ENCODE measurements at regions not wholly inside any gene's neighbourhood (a gene's known extent, or its start where the extent isn't known, plus 50 kb on each side); places are given as distances from the start of the nearest gene placed in this dataset.

DNA sequence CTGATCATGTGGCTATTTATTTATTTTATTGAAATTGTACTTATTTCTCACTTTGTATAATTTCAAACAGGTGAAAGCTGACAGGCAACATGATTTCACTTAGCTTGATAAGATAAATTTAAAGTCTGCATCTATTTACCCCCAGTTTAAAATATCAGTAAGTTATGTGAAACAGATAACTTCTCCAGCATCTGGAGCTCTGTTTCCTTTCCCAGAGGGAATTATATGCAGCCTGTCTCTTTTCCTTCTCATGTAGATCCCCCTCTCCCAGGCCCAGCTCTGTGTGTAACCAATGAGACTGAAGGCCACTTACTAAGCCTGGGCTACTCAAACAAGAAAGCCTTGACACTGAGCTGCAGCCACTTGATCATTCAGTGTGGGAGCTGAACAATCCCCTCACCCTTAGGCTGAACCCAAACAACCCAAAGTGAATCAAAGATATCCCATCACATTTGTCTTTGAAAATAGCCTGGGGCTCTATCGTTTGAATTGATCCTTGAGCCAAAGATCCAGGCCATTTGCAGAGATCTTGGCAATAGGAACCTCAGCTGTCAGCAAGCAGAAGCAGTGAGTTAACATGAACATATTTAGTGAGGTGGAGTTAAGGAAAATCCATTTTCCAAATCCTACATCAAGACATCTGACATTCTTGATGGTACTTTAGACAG is 383.9 kb downstream of the TGFB2 start:
- no peak for DNase-seq

DNA sequence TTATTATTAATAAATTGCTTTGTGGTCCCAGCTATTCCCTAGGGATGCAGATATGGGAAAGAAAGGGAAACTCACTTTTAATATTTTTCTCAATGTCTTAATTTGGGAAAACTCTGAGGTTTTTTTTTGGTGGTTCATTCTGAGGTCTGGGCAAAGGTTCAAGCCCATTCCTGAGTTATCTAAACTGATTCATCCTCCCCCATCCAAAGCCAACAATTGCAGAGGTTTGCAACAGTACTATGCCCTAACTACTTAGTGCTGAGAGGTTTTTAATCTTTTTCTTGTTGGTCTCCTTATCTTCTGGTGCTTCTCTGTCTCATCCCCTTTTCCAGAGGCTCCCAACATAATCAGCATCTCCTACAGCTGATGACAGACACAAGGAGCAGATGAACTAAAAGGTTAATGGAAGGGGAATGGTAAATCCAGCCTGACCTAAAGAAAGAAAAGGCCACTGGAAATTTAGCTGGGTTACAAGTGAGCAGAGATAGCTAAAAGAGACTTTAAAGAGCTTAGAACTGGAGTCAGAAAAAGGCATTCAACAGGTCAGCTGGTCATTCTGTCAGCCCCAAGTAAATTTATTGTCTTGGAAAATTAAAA is 390.4 kb downstream of the TGFB2 start:
- DNase-seq: no peak

DNA sequence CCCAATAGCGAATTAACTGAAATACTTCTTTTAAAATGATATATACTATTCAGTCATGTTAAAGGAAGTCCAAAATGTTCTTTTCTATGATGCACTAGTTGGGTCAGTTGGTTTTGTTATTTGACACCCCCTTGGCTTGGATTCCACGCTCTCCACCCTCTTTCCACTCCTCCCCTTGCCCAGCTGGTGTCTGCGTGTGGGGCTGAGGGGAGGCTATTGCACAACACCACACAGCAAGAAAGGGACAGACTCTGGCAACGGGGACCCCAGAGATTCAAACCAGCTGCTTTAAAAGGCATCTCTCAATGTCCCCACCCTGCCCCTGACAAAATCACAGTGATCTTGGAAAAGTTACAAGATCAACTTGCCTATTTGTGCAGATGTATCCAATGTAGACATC is 394.3 kb downstream of the TGFB2 start:
- no peak for DNase-seq

DNA sequence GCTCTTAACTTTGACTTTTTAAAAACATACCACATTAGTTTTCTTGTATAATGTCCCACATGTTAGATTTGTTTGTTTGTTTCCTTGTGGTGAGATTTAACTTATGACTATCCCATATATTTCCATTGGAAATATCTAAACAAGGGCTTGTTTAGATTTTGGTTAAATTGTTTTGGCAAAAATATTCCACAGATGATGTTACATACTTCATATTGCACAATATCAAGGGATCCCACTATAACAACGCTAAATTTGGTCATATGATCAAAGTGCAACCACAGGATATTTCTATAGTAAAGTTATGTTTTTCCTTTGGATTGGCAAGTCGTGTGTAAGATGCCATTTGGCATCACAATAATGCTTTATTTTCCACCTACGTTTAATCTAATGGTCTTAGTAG is 396.7 kb downstream of the TGFB2 start:
- DNase-seq: no peak

DNA sequence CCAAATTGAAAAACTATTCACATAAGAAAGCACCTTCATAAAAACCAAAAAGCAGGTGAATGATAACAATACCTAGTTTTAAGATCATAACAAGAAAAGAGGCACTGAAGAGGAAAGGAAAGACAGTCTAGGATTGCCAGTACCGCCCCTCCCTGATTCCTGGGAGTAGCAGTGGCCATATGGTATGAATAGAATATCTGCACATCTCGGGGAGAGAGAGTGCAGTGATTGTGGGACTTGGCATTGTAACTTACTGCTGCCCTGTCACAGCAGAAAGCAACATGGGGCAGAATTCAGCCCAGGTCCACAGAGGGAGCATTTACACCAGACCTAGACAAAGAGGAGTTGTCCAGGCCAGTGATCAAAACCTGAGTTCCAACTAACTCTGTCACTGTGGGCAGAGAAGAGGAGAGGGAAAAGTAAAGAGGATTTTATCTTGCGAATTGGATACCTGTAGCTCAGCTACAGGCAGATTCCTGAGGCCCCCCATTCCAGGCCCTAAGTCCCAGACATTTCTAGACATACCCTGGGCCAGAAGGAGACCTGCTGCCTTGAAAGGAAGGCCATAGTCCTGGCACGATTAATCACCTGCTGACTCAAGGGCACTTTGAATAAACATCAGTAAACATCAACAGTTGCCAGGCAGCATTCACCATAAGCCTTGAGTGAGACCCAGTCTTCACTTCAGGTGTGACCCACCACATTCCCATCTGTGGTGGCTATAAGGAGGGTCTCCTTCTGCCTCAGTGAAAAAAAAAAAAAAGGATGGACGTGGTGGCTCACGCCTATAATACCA is 397.5 kb downstream of the TGFB2 start:
- DNase-seq: no peak

DNA sequence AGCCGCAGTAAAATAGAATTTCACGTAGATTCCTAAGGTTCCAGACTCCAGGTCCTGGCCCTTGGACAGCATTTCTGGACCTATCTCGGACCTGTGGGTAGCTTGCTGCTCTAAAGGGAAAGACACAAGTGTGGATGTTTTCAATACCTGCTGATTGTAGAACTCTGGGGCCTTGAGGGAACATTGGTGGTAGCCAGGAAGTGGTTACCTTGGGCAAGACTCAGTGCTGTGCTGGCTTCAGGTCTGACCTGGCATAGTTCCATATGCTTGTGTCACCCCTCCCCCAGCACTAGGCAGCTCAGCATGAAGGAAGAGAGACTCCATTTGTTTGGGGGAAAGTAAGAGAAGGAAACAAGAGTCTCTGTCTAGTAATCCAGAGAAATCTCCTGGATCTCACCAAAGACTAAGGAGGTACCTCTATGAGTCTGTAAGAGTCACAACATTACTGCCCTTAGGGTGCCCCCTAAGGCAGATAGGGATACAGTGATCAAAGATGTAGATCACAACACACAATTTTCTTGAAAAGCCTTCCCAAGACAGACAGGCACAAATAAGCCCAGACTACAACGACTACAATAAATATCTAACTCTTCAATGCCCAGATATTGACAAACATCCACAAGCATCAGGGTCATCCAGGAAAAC is 398.8 kb downstream of the TGFB2 start:
- no peak for DNase-seq

DNA sequence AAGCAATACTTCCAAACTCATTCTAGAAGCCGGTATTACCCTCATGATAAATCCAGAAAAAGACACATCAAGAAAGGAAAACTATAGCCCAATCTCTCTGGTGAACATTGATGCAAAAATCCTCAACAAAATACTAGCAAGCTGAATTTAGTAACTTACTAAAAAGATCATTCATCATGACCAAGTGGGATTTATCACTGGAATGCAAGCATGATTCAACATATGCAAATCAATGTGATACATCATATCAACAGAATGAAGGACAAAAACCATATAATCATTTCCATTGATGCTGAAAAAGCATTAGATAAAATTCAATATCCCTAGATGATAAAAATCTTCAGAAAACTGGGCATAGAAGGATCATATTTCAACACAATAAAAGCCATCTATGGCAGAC is 402.9 kb downstream of the TGFB2 start:
- no peak for DNase-seq

DNA sequence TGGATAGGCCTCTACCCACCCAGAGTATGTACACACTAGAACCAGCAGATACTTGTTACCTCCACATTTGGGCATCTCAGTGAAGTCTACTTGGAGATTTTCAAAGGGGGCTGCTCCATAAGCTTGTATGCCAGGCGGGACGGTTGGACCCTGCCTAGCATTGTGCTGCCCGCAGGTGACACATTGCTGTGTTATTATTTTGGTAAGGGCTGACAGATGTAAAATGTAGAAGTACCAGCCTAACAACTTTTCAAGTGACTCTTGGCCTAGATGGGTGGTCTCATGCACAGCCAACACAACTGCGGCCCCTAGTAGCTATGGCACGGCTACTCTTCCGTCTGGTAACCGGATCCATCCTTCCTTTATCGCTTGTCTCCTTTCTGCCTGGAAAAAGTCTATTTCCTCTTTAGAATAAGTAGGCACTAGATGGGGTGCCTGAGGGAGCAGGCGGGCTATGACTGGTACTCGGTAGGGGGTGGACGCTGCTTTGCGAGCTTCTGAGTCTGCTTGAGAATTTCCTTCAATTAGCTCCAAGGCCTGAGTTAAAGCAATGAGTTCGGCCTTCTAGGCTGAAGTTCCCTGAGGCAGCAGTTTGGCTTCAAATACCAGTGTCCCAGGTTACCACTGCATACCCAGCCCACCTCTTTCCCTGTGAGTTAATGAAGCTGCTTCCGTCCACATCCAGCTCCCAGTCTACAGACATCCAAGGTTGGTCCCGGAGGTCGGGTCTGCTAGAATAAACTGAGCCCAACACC is 405.3 kb downstream of the TGFB2 start:
- DNase-seq: no peak

DNA sequence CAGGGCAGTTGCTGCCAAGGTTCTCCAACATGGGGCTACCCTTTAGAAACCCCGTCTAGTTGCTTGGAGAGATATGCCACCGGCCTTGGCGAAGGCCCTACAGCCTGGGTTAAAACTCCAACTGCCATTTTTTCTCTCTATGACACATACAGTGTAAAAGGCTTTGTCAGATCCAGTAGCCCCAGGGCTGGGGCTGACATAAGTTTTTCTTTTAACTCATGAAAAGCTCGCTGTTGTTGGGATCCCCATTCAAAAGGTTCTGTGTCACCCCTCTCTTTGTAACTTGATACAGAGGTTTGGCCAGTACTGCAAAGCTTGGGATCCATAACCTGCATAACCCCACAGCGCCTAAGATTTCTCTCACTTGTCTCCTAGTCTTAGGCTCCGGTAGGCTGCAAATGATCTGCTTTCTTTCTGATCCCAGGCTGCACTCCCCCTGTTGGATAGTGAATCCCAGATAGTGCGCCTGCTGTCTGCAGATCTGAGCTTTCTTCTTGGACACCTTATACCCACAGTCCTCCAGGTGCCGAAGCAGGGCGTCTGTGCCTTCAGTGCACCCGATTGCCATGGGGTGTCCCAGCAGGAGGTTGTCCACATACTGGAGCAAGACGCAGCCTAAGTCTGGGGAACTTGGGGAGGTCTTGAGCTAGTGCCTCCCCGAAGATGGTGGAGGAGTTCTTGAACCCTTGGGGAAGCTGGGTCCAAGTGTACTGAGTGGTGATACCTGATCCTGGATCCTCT is 406.2 kb downstream of the TGFB2 start:
- no peak for DNase-seq

DNA sequence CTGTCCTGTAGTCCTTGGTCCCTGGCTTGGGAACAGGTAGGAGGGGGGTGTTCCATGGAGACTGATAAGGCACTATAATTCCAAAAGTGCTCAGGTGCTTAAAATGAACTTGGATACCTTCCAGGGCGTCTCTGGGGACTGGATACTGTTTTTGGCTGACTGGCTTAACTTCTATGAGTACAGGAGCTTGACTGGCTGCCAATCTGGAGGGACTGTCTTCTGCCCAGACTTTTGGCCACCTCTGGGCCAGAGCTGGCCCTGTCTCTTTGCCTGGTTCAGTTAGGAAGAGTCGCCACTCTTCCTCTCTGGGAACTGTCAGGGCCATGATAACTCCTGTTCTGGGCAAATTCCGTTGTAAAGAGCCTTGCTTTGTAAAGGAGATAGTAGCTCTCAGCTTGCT is 407.0 kb downstream of the TGFB2 start:
- no peak for DNase-seq

DNA sequence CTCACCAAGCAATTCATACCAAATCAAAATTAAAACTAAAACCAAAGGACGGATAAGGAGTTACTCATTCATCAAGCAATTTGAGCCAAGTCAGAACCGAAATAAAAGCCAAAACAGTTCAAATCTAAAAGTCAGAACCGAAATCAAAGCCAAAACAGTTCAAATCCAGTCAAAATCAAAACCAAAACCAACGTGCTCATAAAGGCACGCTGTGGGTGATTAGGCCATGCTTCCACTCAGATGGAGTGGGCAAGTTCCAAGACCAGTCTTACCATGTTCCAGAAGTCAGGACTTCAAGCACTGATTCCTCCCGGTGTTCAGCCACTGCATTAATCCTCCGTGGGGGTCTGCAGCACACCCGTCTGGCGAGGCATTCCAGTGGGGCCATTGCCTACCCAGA is 409.3 kb downstream of the TGFB2 start:
- DNase-seq: no peak

DNA sequence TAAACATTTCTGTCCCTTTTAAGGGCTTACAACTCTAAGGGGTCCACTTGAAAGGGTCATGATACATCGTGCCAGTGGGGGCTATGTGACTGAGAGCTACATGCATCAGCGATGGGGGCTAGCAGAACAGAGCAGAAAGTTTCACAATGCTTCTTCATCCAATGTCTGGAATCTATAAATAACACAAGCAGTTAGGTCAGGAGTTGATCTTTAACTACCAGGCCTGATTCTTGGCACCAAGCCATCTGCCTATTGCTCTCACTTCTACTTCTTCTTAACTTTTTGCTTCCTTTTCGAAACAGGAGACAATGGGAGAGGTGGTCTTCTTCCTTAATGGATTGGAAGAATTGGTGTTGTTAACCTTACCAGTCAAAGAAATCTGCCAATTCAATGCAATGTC is 410.0 kb downstream of the TGFB2 start:
- no peak for DNase-seq

DNA sequence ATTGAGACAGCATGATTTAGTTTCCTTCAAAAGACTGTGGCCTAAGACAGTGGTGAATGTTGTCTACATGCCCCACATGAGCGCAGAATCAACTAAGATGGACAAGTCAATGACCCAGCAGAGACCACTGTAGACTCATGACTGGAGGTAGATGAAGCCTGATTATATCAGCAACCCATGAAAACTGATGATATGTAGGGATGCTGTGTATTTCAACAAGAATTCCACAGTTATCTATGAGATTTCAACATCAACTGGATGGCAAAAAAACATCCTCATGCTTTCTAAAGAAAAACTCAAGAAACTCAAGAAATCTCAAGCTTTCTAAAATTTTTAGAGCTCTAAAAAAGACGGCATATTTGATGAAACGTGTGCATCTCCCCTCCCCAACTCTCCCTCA is 413.9 kb upstream of the LYPLAL1 start:
- DNase-seq: no peak

DNA sequence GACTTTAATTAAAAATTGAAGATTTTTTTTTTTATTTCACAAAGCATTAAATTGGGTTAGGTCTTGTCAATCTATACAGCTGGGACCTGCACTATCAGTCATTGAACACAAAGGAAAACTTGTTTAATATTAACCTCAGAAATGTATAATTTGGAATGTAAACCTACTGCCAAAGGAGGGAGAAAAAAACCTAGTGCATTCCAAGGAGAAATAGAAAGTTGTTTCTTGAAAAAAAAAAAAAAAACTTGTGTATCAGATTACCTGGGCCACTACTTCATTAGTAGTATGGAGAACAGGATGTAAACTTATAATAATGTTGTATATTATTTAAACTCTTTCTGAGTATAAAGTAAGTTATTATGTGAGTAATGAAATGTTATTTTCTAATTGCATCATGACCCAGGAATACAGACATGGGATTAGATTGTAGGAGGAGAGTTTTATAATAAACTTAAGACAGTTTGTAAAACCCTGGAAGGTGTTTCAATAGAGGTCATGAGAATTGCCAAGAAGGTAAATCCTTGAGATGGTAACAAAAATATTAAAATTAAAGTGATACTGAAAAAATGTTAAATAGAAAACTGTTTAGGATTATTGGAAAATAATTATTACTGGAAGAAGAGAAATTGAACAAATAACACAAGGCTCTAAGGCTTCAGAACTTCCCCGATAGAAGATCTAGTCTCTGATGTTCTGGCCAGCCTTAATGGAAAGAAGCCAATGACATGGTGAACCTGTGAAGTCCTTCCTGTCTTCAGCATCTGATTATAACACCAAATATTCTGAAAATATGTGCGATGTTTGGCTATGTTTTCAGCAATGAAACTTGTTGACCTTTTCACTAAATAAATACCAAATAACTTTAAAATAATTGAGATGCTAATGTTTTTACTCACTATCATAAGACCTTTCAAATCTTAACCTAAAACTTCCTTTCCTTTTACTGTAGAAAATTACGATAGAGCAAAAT is 412.8 kb upstream of the LYPLAL1 start:
- DNase-seq: no peak

DNA sequence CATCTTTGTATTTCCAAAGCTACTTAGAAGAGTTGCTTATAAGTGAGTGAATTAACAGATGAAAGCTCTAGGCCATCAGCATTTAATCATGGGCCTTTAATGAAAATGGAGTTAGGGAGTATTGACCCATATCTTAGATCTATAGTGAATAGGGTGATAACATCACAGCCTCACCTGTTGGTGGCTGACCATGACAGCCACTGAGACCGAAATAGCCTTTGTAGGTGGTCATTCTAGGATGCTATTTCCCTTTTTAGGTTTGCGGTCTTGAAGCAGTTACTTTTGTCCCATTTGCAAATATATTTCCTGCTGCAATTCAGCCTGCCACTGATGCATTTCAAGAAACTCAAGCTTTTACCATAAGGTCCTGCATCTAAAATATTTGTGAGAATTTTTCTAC is 410.1 kb upstream of the LYPLAL1 start:
- DNase-seq: no peak

DNA sequence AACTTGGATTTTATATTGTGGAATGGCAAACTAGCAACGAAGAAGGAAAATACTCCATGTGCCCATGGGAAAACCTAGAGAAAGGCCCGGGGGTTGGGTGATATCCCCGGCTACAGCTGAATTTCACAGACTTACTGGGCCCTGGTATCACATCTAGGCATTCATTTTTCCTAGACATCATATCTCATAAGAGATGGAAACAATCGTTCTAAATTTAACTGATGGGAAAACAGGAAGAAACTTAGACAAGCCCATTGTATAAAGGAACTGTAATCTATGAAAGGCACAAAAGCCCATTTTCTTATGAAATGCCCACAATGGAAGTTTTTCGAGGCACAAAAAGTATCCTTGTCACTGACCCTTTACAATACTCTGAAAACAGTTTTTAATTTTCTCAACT is 407.9 kb upstream of the LYPLAL1 start:
- no peak for DNase-seq

DNA sequence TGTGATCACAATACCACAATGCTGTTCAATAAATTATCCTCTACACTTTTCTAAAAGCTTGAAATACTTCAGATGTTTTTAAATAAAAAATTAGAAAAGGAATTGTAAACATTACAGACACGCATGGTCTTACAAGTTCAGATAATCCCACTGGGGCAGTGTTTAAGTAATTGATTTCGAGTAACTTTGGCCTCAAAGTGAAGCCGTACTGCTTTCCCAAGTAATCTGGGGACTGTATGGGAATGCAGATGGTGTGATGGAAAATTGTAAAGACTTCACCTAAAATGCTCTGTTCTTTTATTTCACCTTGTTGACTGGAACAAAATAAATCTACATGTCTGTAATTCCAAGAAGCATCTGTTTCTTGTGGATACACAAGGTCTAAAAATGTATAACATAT is 401.7 kb upstream of the LYPLAL1 start:
- DNase-seq: no peak

DNA sequence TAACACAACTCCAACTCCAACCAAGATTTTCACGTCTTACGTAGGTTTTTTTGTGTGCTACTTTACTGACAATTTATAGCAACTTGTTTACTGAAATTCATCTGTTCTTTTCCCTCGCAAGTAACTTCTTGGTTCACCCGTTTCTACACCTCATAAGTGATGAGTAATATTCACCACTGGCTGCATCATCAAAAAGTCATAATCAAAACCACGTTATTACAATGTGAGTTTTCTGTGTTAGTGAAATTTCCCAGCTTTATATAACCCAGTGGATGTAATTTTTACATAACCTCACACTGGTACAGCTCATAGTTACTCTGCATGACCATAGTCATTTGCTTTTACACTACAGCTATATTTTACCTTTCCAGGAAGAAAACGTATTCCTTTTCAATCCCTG is 401.1 kb upstream of the LYPLAL1 start:
- no peak for DNase-seq

DNA sequence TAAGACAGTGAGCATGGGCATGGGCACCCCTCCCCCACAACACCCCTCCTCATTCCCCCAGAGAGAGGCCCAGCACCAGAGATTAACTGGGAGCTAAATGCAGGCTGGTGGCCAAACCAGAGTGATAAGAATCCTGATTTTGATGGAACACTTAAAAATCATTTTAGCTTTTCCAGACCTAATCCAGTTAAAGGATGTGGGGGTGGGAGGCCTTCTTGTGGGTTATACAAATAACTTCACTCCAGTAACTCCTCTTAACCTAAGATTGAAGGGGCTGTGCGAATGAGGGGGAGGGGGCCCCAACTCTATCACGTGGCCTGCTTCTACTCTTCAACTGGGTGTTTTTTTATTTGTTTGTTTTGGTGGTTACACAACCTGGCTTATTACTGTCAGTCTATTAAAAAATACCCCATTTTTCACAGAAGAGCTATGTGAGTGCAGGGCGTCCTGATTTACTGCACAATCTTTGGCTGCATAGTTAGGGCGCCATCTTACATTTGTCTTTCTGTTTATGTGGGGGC is 398.1 kb upstream of the LYPLAL1 start:
- no peak for DNase-seq

DNA sequence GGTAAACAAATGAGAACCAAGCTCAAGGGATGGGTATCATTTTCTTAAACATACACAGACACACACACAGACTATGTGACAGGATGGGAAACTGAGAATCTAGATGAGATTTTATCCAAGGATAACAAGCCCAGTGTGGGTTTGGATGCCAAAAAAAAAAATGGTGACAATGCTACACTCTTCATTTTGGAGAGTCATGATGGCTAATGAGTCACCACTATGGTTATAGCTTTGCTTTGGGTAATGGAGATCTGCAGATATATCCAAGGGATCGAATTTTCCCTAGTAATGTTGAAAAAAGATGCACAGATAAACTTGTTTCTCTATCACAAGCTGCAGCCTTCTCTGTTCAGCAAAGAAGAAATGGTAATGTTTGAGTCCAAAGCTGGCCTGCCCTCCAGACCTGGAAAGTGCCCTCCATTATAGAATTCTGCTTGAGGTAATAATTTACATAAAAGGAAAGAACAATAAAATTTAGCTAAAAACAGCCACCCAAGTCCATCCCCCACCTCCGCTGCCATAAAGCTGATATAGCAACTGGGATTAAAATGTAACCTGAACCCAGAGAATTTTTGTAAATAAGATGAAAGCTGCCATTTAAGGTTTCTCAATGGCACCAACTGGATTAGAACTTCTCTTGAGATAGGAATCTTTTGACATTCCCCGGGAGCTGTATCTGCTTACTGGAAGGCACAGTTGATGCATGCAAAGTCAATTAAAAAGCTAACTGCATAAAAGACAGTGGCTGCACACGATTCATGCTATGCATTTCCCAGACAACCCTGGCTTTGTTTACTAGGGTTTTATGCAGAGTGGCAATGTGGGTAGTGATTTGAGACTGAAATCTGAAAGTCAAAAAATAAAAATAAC is 395.2 kb upstream of the LYPLAL1 start:
- no peak for DNase-seq
